AG04449 (cell line): ENCODE measurements at regions not wholly inside any gene's neighbourhood (a gene's known extent, or its start where the extent isn't known, plus 50 kb on each side); places are given as distances from the start of the nearest gene placed in this dataset.

ENCODE experiments used
- CTCF ChIA-PET: fragments of 350-600 bp; formaldehyde crosslinking; extraction: SDS; loops from one replicate; lab custom pipeline; 2021; ENCODE audit warnings: antibody characterized with exemption; lab: Yijun Ruan, JAX
- POLR2A ChIA-PET: fragments of 400-600, 350-600 bp; formaldehyde crosslinking; extraction: SDS; loops from one replicate; lab custom pipeline; 2020; ENCODE audit warnings: antibody characterized with exemption, inconsistent platforms; lab: Yijun Ruan, JAX
- DNase-seq: peaks from one replicate; pipeline ENCODE4 v3.0.0-alpha.2; 2010; ENCODE audit warnings: low read depth, low spot score
- H3K4me3 ChIP-seq: 2 replicates; pipeline ENCODE4 v1.5.1; 2011; ENCODE audit warnings: low read depth, mild to moderate bottlenecking, control low read depth, low read length
- CTCF ChIP-seq: IDR thresholded peaks from one replicate; pipeline ENCODE4 v1.5.1; 2011; ENCODE audit warnings: mild to moderate bottlenecking, moderate library complexity, low read length, control low read depth, inconsistent platforms; ENCODE audit not compliant: insufficient read depth; ENCODE audit errors: missing control alignments

GRCh38 chr13:109593230-109593629, 193.2 kb downstream of the IRS2 start:
- DNase-seq: no peak
- TF ChIP-seq CTCF: no peak
- no peak overlapping the region for H3K4me3 ChIP-seq
- POLR2A ChIA-PET: no interaction called here
- CTCF ChIA-PET: no interaction called here

GRCh38 chr13:109592770-109593169, 193.6 kb downstream of the IRS2 start:
- no peak overlapping the region for H3K4me3 ChIP-seq
- ChIA-PET CTCF (no interaction called here), POLR2A (no interaction called here)
- TF ChIP-seq CTCF: no peak
- no peak for DNase-seq

GRCh38 chr13:109587689-109588088, 198.7 kb downstream of the IRS2 start:
- no peak for TF ChIP-seq CTCF
- ChIA-PET POLR2A (no interaction called here), CTCF (no interaction called here)
- H3K4me3 ChIP-seq: no peak overlapping the region
- DNase-seq: no peak

- H3K4me3 ChIP-seq: no peak overlapping the region
- POLR2A ChIA-PET: no interaction called here
- CTCF ChIA-PET: no interaction called here
- no peak for DNase-seq
- TF ChIP-seq CTCF: no peak
These were observed 199.7 kb downstream of the IRS2 start for GRCh38 chr13:109586509-109587346.

GRCh38 chr13:109584844-109585361, 201.5 kb downstream of the IRS2 start:
- H3K4me3 ChIP-seq: no peak overlapping the region
- ChIA-PET POLR2A (no interaction called here), CTCF (no interaction called here)
- no peak for DNase-seq
- TF ChIP-seq CTCF: no peak

GRCh38 chr13:109577191-109577700, 209.1 kb downstream of the IRS2 start:
- POLR2A ChIA-PET: no interaction called here
- TF ChIP-seq CTCF: no peak
- H3K4me3 ChIP-seq: no peak overlapping the region
- CTCF ChIA-PET: no interaction called here
- no peak for DNase-seq
